Thoracic aorta (tissue), 2 donors: ENCODE measurements at regions not wholly inside any gene's neighbourhood (a gene's known extent, or its start where the extent isn't known, plus 50 kb on each side); places are given as distances from the start of the nearest gene placed in this dataset.

Experiments used
- ATAC-seq: fragments of 150-250 bp; one replicate; pipeline ENCODE4 v1.8.0; 2017; ENCODE audit warnings: low read depth; ENCODE audit not compliant: insufficient number of reproducible peaks, low FRiP score
- DNase-seq: peaks from one replicate; pipeline ENCODE4 v3.0.0-alpha.2; 2020; ENCODE audit warnings: low spot score
- H3K27ac ChIP-seq, 2 donors: fragments of 200-600 bp; sonication (generic); 1 replicate in 1 of 2; 2 replicates in 1 of 2; pipeline ENCODE4 v1.5.1; 2016; ENCODE audit warnings: mild to moderate bottlenecking in 2 of 2, moderate library complexity in 2 of 2
- H3K27me3 ChIP-seq: fragments of 200-600 bp; sonication (generic); replicated peaks from 2 replicates; pipeline ENCODE4 v1.6.0; 2016; ENCODE audit warnings: mild to moderate bottlenecking; ENCODE audit not compliant: insufficient read depth
- H3K36me3 ChIP-seq: fragments of 200-600 bp; sonication (generic); one replicate; pipeline ENCODE4 v1.5.1; 2016
- H3K4me1 ChIP-seq, 2 donors: fragments of 200-600 bp; sonication (generic); 1 replicate in 1 of 2; 2 replicates in 1 of 2; pipeline versions ENCODE4 v1.5.1 to v1.6.0; 2016; ENCODE audit warnings: low read depth in 2 of 2, mild to moderate bottlenecking in 1 of 2; ENCODE audit not compliant: control insufficient read depth in 1 of 2
- H3K4me3 ChIP-seq: fragments of 200-600 bp; sonication (generic); 2 replicates; pipeline ENCODE4 v1.5.1; 2016; ENCODE audit warnings: mild to moderate bottlenecking
- H3K9me3 ChIP-seq: fragments of 200-600 bp; sonication (generic); 2 replicates; pipeline ENCODE4 v1.5.1; 2016
- CTCF ChIP-seq: fragments of 200-600 bp; sonication (generic); IDR thresholded peaks from one replicate; pipeline ENCODE4 v1.5.1; 2019; ENCODE audit warnings: antibody characterized with exemption

GRCh38 chr22:27388090-27388600 lies 413.4 kb downstream of the MN1 start:
- no peak for DNase-seq
- no peak overlapping the region for H3K27ac ChIP-seq

DNA sequence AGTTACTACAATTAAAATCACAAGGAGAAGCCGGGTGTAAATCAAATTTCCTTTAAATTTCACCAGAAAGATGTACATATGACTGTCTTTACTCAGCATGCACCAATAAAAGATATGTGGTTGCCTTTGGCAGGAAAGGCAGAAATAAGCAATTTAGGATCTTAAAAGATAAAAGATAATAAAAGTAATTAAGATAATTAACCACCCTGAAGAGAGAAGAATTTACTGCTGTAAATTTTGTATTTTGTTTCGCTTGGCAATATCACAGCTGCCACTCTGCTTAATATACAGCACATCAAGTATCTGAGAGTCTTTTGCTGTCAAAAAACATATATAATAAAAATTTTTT lies 411.9 kb downstream of the MN1 start:
- H3K27me3 ChIP-seq = no peaks in the 10 kb centered on the region
- DNase-seq = no peak
- H3K4me1 ChIP-seq = peaks cover 3 to 8% of the 10 kb centered on the region in 2 donors
- H3K27ac ChIP-seq = no peak overlapping the region
- TF ChIP-seq CTCF = no peak
- no peaks in the 10 kb centered on the region for H3K36me3 ChIP-seq
- H3K4me3 ChIP-seq = no peak overlapping the region
- no peaks in the 10 kb centered on the region for H3K9me3 ChIP-seq
- ATAC-seq = no peak

More at GRCh38 chr22:27388090-27388600, 413.4 kb downstream of the MN1 start:
- TF ChIP-seq CTCF = no peak
- H3K4me3 ChIP-seq = no peak overlapping the region
- no peaks in the 10 kb centered on the region for H3K36me3 ChIP-seq
- H3K27me3 ChIP-seq = no peaks in the 10 kb centered on the region
- H3K9me3 ChIP-seq = no peaks in the 10 kb centered on the region
- peaks cover 3 to 8% of the 10 kb centered on the region in 2 donors for H3K4me1 ChIP-seq
- no peak for ATAC-seq

GRCh38 chr22:27391092-27391770 lies 410.3 kb downstream of the MN1 start:
- peaks cover 3 to 8% of the 10 kb centered on the region in 2 donors for H3K4me1 ChIP-seq
- H3K9me3 ChIP-seq = no peaks in the 10 kb centered on the region
- H3K27ac ChIP-seq = no peak overlapping the region
- ATAC-seq = no peak
- H3K4me3 ChIP-seq = no peak overlapping the region
- DNase-seq = no peak
- H3K36me3 ChIP-seq = no peaks in the 10 kb centered on the region
- no peak for TF ChIP-seq CTCF
- H3K27me3 ChIP-seq = no peaks in the 10 kb centered on the region

GRCh38 chr22:27393371-27393770 lies 408.2 kb downstream of the MN1 start:
- ATAC-seq (no peak), DNase-seq (no peak)
- H3K36me3 ChIP-seq = no peaks in the 10 kb centered on the region
- TF ChIP-seq CTCF = no peak
- no peak overlapping the region for H3K27ac ChIP-seq
- H3K4me1 ChIP-seq = peaks cover 3 to 8% of the 10 kb centered on the region in 2 donors
- no peaks in the 10 kb centered on the region for H3K27me3 ChIP-seq
- H3K4me3 ChIP-seq = no peak overlapping the region
- H3K9me3 ChIP-seq = no peaks in the 10 kb centered on the region

DNA sequence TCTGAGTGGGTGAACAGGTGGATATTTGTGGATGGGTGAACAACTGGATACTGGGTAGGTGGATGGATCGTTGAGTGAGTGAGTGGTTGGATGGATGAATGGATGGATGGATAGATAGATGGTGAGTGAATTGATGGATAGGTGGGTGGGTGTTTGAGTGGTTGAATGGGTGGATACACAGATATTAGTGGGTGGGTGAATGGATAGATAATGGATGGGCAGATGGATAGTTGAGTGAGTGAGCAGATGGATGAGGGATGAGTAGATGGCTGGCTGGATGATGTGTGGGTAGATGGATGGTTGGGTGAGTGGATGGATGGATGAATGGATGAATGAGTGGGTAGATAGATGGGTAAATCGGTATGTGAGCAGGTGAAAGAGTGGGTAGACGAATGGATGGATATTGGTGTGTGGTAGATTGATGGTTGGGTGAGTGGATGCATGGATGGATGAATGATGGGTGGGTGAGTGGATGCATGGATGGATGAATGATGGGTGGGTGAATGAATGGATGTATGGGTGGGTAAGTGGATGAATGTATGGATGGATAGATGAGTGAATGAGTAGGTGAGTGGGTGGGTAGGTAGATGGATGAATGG lies 406.7 kb downstream of the MN1 start:
- DNase-seq = no peak
- no peak for TF ChIP-seq CTCF
- Histone ChIP-seq H3K27me3 (no peaks in the 10 kb centered on the region), H3K9me3 (no peaks in the 10 kb centered on the region), H3K36me3 (no peaks in the 10 kb centered on the region), H3K4me3 (no peak overlapping the region), H3K4me1 (peaks cover 3 to 8% of the 10 kb centered on the region in 2 donors), H3K27ac (no peak overlapping the region)
- ATAC-seq = no peak
